Endothelial cell (in vitro differentiated cells): ENCODE measurements at regions not wholly inside any gene's neighbourhood (a gene's known extent, or its start where the extent isn't known, plus 50 kb on each side); places are given as distances from the start of the nearest gene placed in this dataset.

Experiments used
- DNase-seq: peaks from one replicate; pipeline ENCODE4 v3.0.0; 2021; ENCODE audit warnings: low spot score
- H3K27ac Mint-ChIP-seq: one replicate; pipeline ENCODE4 v1.8.0; 2021; ENCODE audit warnings: mixed read lengths, inconsistent platforms; ENCODE audit not compliant: unreplicated experiment
- H3K27me3 Mint-ChIP-seq: one replicate; pipeline ENCODE4 v1.8.0; 2021; ENCODE audit warnings: mild to moderate bottlenecking, moderate library complexity, mixed read lengths, inconsistent platforms; ENCODE audit not compliant: unreplicated experiment
- H3K36me3 Mint-ChIP-seq: one replicate; pipeline ENCODE4 v1.8.0; 2021; ENCODE audit warnings: mild to moderate bottlenecking, low read depth, mixed read lengths, inconsistent platforms; ENCODE audit not compliant: unreplicated experiment
- H3K4me1 Mint-ChIP-seq: one replicate; pipeline ENCODE4 v1.8.0; 2021; ENCODE audit warnings: mild to moderate bottlenecking, mixed read lengths, inconsistent platforms; ENCODE audit not compliant: unreplicated experiment
- H3K4me3 Mint-ChIP-seq: one replicate; pipeline ENCODE4 v1.8.0; 2021; ENCODE audit warnings: mild to moderate bottlenecking, mixed read lengths, inconsistent platforms; ENCODE audit not compliant: unreplicated experiment
- H3K9me3 Mint-ChIP-seq: one replicate; pipeline ENCODE4 v1.8.0; 2021; ENCODE audit warnings: mixed read lengths, inconsistent platforms; ENCODE audit not compliant: unreplicated experiment
- TF ChIP-seq, protein P1 (sequence below): fragments of 200-600 bp; sonication (generic); IDR thresholded peaks from one replicate; pipeline ENCODE4 v1.5.0; 2021; ENCODE audit warnings: antibody characterized with exemption; ENCODE audit not compliant: unreplicated experiment

DNA sequence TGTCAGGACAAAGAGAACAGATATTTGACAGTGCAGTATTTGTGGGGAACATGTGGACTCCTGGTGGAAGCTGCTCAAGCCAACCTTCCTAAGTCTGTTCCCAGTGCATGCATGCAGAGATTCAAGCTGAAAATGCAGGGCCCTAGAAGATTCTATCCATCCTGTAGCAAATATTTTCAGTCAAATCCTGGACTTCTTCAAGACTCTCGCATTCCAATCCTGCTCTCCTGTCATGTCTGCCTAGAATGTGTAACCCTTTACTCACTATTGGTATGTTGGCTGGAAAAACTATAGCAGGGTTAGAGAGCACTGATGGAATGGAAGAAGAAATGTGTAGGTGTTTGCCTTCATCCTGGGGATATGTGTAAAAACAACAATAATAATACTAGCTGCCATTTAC is 385.6 kb upstream of the PKN2 start:
- no peaks in the 10 kb centered on the region for H3K27me3 Mint-ChIP-seq
- H3K36me3 Mint-ChIP-seq, result no peaks in the 10 kb centered on the region
- no peaks in the 10 kb centered on the region for H3K9me3 Mint-ChIP-seq
- TF ChIP-seq, protein P1, sequence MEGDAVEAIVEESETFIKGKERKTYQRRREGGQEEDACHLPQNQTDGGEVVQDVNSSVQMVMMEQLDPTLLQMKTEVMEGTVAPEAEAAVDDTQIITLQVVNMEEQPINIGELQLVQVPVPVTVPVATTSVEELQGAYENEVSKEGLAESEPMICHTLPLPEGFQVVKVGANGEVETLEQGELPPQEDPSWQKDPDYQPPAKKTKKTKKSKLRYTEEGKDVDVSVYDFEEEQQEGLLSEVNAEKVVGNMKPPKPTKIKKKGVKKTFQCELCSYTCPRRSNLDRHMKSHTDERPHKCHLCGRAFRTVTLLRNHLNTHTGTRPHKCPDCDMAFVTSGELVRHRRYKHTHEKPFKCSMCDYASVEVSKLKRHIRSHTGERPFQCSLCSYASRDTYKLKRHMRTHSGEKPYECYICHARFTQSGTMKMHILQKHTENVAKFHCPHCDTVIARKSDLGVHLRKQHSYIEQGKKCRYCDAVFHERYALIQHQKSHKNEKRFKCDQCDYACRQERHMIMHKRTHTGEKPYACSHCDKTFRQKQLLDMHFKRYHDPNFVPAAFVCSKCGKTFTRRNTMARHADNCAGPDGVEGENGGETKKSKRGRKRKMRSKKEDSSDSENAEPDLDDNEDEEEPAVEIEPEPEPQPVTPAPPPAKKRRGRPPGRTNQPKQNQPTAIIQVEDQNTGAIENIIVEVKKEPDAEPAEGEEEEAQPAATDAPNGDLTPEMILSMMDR, result no peak
- no peak for DNase-seq
- no peak overlapping the region for H3K27ac Mint-ChIP-seq
- H3K4me1 Mint-ChIP-seq, result no peaks in the 10 kb centered on the region
- H3K4me3 Mint-ChIP-seq, result no peak overlapping the region

GRCh38 chr1:88300752-88301263 is 383.3 kb upstream of the PKN2 start:
- Mint-ChIP-seq H3K4me3 (no peak overlapping the region), H3K27me3 (no peaks in the 10 kb centered on the region), H3K36me3 (no peaks in the 10 kb centered on the region), H3K27ac (no peak overlapping the region), H3K9me3 (no peaks in the 10 kb centered on the region), H3K4me1 (peaks cover 4% of the 10 kb centered on the region)
- TF ChIP-seq, protein P1, result no peak
- no peak for DNase-seq

DNA sequence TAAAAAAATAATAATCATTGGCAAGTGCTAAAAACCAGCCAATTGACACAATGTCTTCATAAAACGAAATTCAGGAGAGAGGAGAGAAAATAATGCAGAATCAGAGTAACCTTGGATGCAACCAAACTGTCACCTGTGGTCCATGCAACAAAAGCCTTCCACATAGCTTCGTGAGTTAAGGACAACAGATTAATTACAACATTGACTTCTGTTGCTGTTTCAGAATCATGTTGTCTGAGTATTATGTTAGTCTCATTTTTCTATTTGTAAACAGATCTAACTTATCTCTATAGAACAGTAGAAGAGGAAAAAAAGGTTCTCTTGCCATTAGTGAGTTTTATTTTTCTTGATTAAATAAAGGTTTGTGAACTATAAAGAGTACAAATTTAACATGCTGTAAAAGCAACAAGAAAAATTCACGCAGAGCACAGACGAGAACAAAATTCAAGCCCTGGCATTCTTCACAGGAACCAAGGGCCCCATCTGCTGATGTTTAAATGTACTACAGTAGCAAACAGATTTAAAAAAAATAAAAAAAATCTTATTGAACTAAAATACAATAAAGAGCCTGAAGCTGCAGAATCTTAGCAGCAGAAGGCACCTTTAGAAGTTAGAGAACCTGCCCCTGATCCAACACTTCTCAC is 381.1 kb upstream of the PKN2 start:
- Mint-ChIP-seq H3K4me3 (no peak overlapping the region), H3K27ac (no peak overlapping the region)

DNA sequence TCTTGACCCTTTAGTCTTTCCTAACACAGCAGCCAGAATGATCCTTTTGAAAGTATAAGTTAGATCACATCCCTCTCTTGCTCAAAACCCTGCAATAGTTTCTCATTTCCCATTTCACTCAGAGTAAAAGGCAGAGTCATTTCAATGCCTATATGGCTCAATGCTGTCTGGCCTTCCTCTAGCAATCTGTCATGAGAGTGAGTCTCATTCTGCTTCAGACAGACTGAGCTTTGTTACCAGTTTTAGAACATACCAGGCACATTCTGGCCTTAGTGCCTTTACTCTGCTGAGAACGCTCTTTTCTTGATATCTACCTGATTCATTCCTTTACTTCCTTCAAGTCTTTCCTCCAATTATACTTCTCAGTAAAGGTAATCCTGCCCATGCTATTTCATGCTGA is 372.8 kb upstream of the PKN2 start:
- H3K27ac Mint-ChIP-seq, result no peak overlapping the region
- no peak overlapping the region for H3K4me3 Mint-ChIP-seq
- DNase-seq, result no peak
- H3K4me1 Mint-ChIP-seq, result no peaks in the 10 kb centered on the region
- TF ChIP-seq, protein P1, result no peak
- no peaks in the 10 kb centered on the region for H3K9me3 Mint-ChIP-seq
- no peaks in the 10 kb centered on the region for H3K27me3 Mint-ChIP-seq
- no peaks in the 10 kb centered on the region for H3K36me3 Mint-ChIP-seq

More for the DNA sequence above, 381.1 kb upstream of the PKN2 start:
- no peaks in the 10 kb centered on the region for H3K36me3 Mint-ChIP-seq
- DNase-seq, result peak; percentile 20
- H3K9me3 Mint-ChIP-seq, result no peaks in the 10 kb centered on the region
- H3K27me3 Mint-ChIP-seq, result peaks cover 1% of the 10 kb centered on the region
- TF ChIP-seq, protein P1, result peak; percentile 46
- H3K4me1 Mint-ChIP-seq, result peaks cover 4% of the 10 kb centered on the region

DNA sequence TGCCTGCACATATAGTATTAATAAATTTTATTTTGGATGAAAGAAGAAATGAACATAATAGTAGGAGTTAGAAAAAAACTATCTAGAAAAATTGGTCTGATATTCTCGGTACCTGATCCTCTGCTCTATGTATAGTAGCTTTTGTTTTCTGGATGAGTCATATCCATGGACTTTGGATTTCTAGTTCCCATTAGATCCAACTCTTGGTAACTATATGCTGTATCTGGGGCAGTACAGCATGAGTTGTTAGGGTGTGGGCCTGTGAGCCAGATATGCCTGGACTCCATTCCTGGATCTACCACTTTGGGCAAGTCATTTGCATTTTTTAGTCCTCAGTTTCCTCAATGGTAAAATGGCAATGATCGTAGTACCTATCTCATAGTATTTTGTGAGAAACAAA is 372.2 kb upstream of the PKN2 start:
- no peak for DNase-seq
- H3K9me3 Mint-ChIP-seq, result no peaks in the 10 kb centered on the region
- H3K27me3 Mint-ChIP-seq, result no peaks in the 10 kb centered on the region
- no peaks in the 10 kb centered on the region for H3K36me3 Mint-ChIP-seq
- H3K4me3 Mint-ChIP-seq, result no peak overlapping the region
- no peaks in the 10 kb centered on the region for H3K4me1 Mint-ChIP-seq
- H3K27ac Mint-ChIP-seq, result no peak overlapping the region
- TF ChIP-seq, protein P1, result no peak
